ENCODE measurements at regions not wholly inside any gene's neighbourhood (a gene's known extent, or its start where the extent isn't known, plus 50 kb on each side); places are given as distances from the start of the nearest gene placed in this dataset.

DNA sequence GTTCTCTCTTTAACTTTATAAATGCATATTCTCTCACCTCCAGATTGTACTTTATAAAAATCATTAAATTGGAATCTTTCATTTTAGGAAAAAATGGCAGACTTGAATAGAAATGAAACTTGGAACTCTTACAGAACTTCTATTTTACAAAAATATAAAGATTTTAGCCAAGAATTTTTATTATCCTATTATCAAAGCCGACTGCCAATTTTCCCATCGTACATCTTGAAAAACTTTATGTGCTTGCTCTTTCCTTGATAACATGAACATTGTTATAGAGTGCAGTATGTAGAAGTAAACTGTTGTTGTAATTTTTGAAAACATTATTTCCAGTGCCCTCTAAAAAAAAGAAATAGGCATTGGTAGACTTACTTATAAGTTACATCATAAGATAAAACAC lies 475.7 kb upstream of the REG3G start (continued):
- no peak for TF ChIP-seq SP1 (IDR thresholded peaks at IDR 0.05)
- TF ChIP-seq TAF1 (conservative IDR thresholded peaks at IDR 0.05) = no peak
- TF ChIP-seq JUND (IDR thresholded peaks at IDR 0.05) = no peak
- TF ChIP-seq HNF4G (IDR thresholded peaks at IDR 0.05) = no peak

GRCh38 chr2:78553866-78554647 lies 471.4 kb upstream of the REG3G start:
- no peak for TF ChIP-seq HNF4G (IDR thresholded peaks at IDR 0.05)
- TF ChIP-seq JUND (IDR thresholded peaks at IDR 0.05) = no peak
- TF ChIP-seq REST (IDR thresholded peaks at IDR 0.05) = no peak
- no peak for TF ChIP-seq YY1 (IDR thresholded peaks at IDR 0.05)
- TF ChIP-seq EGR1 (IDR thresholded peaks at IDR 0.05; ENCODE audit: low read depth in 2 of 2) = no peak
- no peak for TF ChIP-seq CTCF (IDR thresholded peaks at IDR 0.05; ENCODE audit: low read depth, low read length, missing input control)
- no peak overlapping the region for H3K9ac ChIP-seq (ENCODE audit: low read depth in 1 of 2, low read length in 2 of 2)
- no peak for DNase-seq (ENCODE audit: low spot score)
- no peaks in the 10 kb centered on the region for H3K4me1 ChIP-seq (ENCODE audit: control insufficient read depth in 4 of 4, insufficient read depth in 4 of 4, low read length in 3 of 4)
- WGBS = 32% methylated on average over 3 of the region's 3 CpGs
- peaks cover 0 to 4% (median 0%) of the 10 kb centered on the region in 4 donors for H3K9me3 ChIP-seq (ENCODE audit: control insufficient read depth in 4 of 4, low read length in 3 of 4)
- no peak overlapping the region for H3K4me3 ChIP-seq (ENCODE audit: low read depth in 1 of 3, low read length in 3 of 3)
- H3K27me3 ChIP-seq (ENCODE audit: control insufficient read depth in 4 of 4, insufficient read depth in 4 of 4, low read length in 3 of 4) = no peaks in the 10 kb centered on the region
- H3K36me3 ChIP-seq (ENCODE audit: control insufficient read depth in 4 of 4, insufficient read depth in 3 of 4, low read depth in 1 of 4, low read length in 3 of 4) = no peaks in the 10 kb centered on the region
- H3K27ac ChIP-seq (ENCODE audit: low read depth in 1 of 2, low read length in 2 of 2) = no peak overlapping the region

GRCh38 chr2:78561876-78562275 lies 463.6 kb upstream of the REG3G start:
- Histone ChIP-seq H3K27ac (ENCODE audit: low read depth in 1 of 2, low read length in 2 of 2) (no peak overlapping the region), H3K4me3 (ENCODE audit: low read depth in 1 of 3, low read length in 3 of 3) (no peak overlapping the region), H3K9ac (ENCODE audit: low read depth in 1 of 2, low read length in 2 of 2) (no peak overlapping the region), H3K9me3 (ENCODE audit: control insufficient read depth in 4 of 4, low read length in 3 of 4) (no peaks in the 10 kb centered on the region), H3K36me3 (ENCODE audit: control insufficient read depth in 4 of 4, insufficient read depth in 3 of 4, low read depth in 1 of 4, low read length in 3 of 4) (no peaks in the 10 kb centered on the region), H3K4me1 (ENCODE audit: control insufficient read depth in 4 of 4, insufficient read depth in 4 of 4, low read length in 3 of 4) (no peaks in the 10 kb centered on the region), H3K27me3 (ENCODE audit: control insufficient read depth in 4 of 4, insufficient read depth in 4 of 4, low read length in 3 of 4) (peaks cover 0 to 2% (median 0%) of the 10 kb centered on the region in 4 donors)
- DNase-seq (ENCODE audit: low spot score) = no peak
- TF ChIP-seq, protein P1, sequence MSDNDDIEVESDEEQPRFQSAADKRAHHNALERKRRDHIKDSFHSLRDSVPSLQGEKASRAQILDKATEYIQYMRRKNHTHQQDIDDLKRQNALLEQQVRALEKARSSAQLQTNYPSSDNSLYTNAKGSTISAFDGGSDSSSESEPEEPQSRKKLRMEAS (IDR thresholded peaks at IDR 0.05) = no peak

DNA sequence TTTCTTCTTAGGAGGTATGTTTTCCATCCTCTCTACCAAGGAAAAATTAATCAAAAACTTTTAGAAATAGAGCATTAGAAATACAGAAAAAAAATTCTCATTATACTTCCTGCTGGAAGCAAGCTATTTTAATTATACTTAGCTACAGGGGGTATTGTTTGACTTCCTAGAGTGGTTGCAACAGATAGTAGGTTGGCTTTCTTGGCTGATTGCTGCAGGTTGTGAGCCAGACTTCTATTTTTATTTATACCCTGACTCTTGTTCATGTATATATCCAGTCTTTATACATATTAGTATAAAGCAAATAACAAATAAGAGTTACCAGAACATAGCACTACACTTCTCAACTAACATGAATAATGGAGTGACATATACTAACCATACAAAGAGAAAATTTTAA lies 460.8 kb upstream of the REG3G start:
- peaks cover 0 to 2% (median 0%) of the 10 kb centered on the region in 4 donors for H3K27me3 ChIP-seq (ENCODE audit: control insufficient read depth in 4 of 4, insufficient read depth in 4 of 4, low read length in 3 of 4)
- no peak overlapping the region for H3K9ac ChIP-seq (ENCODE audit: low read depth in 1 of 2, low read length in 2 of 2)
- no peaks in the 10 kb centered on the region for H3K9me3 ChIP-seq (ENCODE audit: control insufficient read depth in 4 of 4, low read length in 3 of 4)
- H3K36me3 ChIP-seq (ENCODE audit: control insufficient read depth in 4 of 4, insufficient read depth in 3 of 4, low read depth in 1 of 4, low read length in 3 of 4) = no peaks in the 10 kb centered on the region
- no peak overlapping the region for H3K4me3 ChIP-seq (ENCODE audit: low read depth in 1 of 3, low read length in 3 of 3)
- no peak overlapping the region for H3K27ac ChIP-seq (ENCODE audit: low read depth in 1 of 2, low read length in 2 of 2)
- no peaks in the 10 kb centered on the region for H3K4me1 ChIP-seq (ENCODE audit: control insufficient read depth in 4 of 4, insufficient read depth in 4 of 4, low read length in 3 of 4)
- DNase-seq (ENCODE audit: low spot score) = no peak
- TF ChIP-seq REST (IDR thresholded peaks at IDR 0.05) = no peak
- TF ChIP-seq FOXA2 (IDR thresholded peaks at IDR 0.05) = no peak
- no peak for TF ChIP-seq HNF4G (IDR thresholded peaks at IDR 0.05)
- TF ChIP-seq EGR1 (IDR thresholded peaks at IDR 0.05; ENCODE audit: low read depth in 2 of 2) = no peak
- TF ChIP-seq RXRA (IDR thresholded peaks at IDR 0.05) = no peak
- TF ChIP-seq YY1 (IDR thresholded peaks at IDR 0.05) = no peak
- TF ChIP-seq GABPA (IDR thresholded peaks at IDR 0.05 in 1 of 2, conservative IDR thresholded peaks at IDR 0.05 in 1 of 2) = no peak
- no peak for TF ChIP-seq SP1 (IDR thresholded peaks at IDR 0.05)
- no peak for TF ChIP-seq TAF1 (conservative IDR thresholded peaks at IDR 0.05)
- TF ChIP-seq FOXA1 (IDR thresholded peaks at IDR 0.05) = no peak
- TF ChIP-seq, protein P2, sequence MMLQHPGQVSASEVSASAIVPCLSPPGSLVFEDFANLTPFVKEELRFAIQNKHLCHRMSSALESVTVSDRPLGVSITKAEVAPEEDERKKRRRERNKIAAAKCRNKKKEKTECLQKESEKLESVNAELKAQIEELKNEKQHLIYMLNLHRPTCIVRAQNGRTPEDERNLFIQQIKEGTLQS (IDR thresholded peaks at IDR 0.05) = no peak
